Psoas muscle (tissue), 7 donors: ENCODE measurements at regions not wholly inside any gene's neighbourhood (a gene's known extent, or its start where the extent isn't known, plus 50 kb on each side); places are given as distances from the start of the nearest gene placed in this dataset.

Experiments used
- ATAC-seq, 4 donors: fragments of 200-7000 bp; cut with Tn5 transposase; one replicate each; pipeline ENCODE4 v1.9.1; 2020; ENCODE audit warnings: moderate library complexity in 3 of 4, mild to moderate bottlenecking in 2 of 4
- DNase-seq, 2 donors: peaks; one replicate each; pipeline ENCODE4 v3.0.0-alpha.2; 2020
- H3K27ac ChIP-seq: fragments of 200-600 bp; one replicate; pipeline ENCODE4 v1.8.0; 2022
- H3K27me3 ChIP-seq, 3 donors: fragments of 200-600 bp in 1 of 3; one replicate each; pipeline versions ENCODE4 v1.6.1 to v1.8.0; 2013 to 2022; ENCODE audit warnings: low read length in 2 of 3, mild to moderate bottlenecking in 2 of 3, moderate library complexity in 1 of 3; ENCODE audit not compliant: insufficient read depth in 3 of 3
- H3K36me3 ChIP-seq, 2 donors: fragments of 200-600 bp in 1 of 2; one replicate each; pipeline versions ENCODE4 v1.6.1 to v1.8.0; 2013 to 2022; ENCODE audit warnings: low read depth in 1 of 2, mild to moderate bottlenecking in 1 of 2, moderate library complexity in 1 of 2; ENCODE audit not compliant: insufficient read depth in 1 of 2
- H3K4me1 ChIP-seq: fragments of 200-600 bp; one replicate; pipeline ENCODE4 v1.8.0; 2022
- H3K4me3 ChIP-seq: fragments of 200-600 bp; one replicate; pipeline ENCODE4 v1.8.0; 2022; ENCODE audit warnings: mild to moderate bottlenecking
- H3K9me3 ChIP-seq: fragments of 200-600 bp; one replicate; pipeline ENCODE4 v1.8.0; 2022
- CTCF ChIP-seq: fragments of 200-600 bp; IDR thresholded peaks from one replicate; pipeline ENCODE4 v1.8.0; 2022; ENCODE audit warnings: antibody characterized with exemption
- WGBS, 3 donors: extraction: QIAGEN DNeasy Blood & Tissue Kit; methylation state at CpG; one replicate each; pipeline versions ENCODE4 v1.1.6 to v1.1.7; 2013; 5-methylcytosine and 5-hydroxymethylcytosine counted together
- intact Hi-C, 2 donors: fragments of 100-400 bp; cut with DNase I; formaldehyde crosslinking; loops; one replicate each; pipeline versions ENCODE4 v1.11.0 to v1.14.2; 2022
- donor health status: healthy with polysubstance abuse.
- donor health status: DM: no; HTN: no; CAD: no; lungs with moderate emphysema.
- donor health status: Bipolar disorder and iron deficiency.
- donor health status: healthy.
- donor health status: DM: yes; HTN: yes; CAD: no.
- donor health status: DM: no; HTN: no; CAD: no.
- donor health status: DM: yes; HTN: yes; CAD: no.

- Histone ChIP-seq H3K9me3 (peaks cover 16% of the 10 kb centered on the region), H3K4me1 (no peaks in the 10 kb centered on the region), H3K4me3 (no peak overlapping the region), H3K27ac (no peak overlapping the region), H3K27me3 (peaks cover 0 to 22% (median 5%) of the 10 kb centered on the region in 3 donors), H3K36me3 (no peaks in the 10 kb centered on the region)
- no peak for TF ChIP-seq CTCF
- ATAC-seq, result no peak
- 33 to 46% (median 40%) methylated on average over 8 of the region's 8 CpGs for WGBS, 3 donors
- no peak for DNase-seq
- intact Hi-C loops, result no loop called here
These were observed 163.3 kb upstream of the LHX5 start for GRCh38 chr12:113634982-113635381.

- ATAC-seq (no peak), DNase-seq (no peak)
- Histone ChIP-seq H3K36me3 (no peaks in the 10 kb centered on the region), H3K4me1 (no peaks in the 10 kb centered on the region), H3K4me3 (no peak overlapping the region), H3K27ac (no peak overlapping the region), H3K27me3 (peaks cover 0 to 20% (median 5%) of the 10 kb centered on the region in 3 donors), H3K9me3 (peaks cover 16% of the 10 kb centered on the region)
- WGBS, 3 donors, result 32 to 38% (median 32%) methylated on average over 6 of the region's 6 CpGs
- intact Hi-C loops, result no loop called here
- TF ChIP-seq CTCF, result no peak
These were observed 162.8 kb upstream of the LHX5 start for GRCh38 chr12:113634474-113634873.

- Histone ChIP-seq H3K27ac (no peak overlapping the region), H3K36me3 (no peaks in the 10 kb centered on the region), H3K4me1 (no peaks in the 10 kb centered on the region), H3K27me3 (peaks cover 3 to 13% (median 5%) of the 10 kb centered on the region in 3 donors), H3K9me3 (peaks cover 16% of the 10 kb centered on the region), H3K4me3 (no peak overlapping the region)
- TF ChIP-seq CTCF, result no peak
- no peak for DNase-seq
- intact Hi-C loops, result no loop called here
- ATAC-seq, result no peak
These were observed 162.1 kb upstream of the LHX5 start for GRCh38 chr12:113633678-113634332.

GRCh38 chr12:113630625-113631024 is 159.0 kb upstream of the LHX5 start:
- no peak for ATAC-seq
- Histone ChIP-seq H3K27ac (no peak overlapping the region), H3K27me3 (peaks cover 0 to 3% (median 1%) of the 10 kb centered on the region in 3 donors), H3K9me3 (peaks cover 23% of the 10 kb centered on the region), H3K4me3 (no peak overlapping the region), H3K4me1 (no peaks in the 10 kb centered on the region), H3K36me3 (no peaks in the 10 kb centered on the region)
- no peak for DNase-seq
- no peak for TF ChIP-seq CTCF
- intact Hi-C loops, result no loop called here

- Histone ChIP-seq H3K27ac (no peak overlapping the region), H3K27me3 (peaks cover 0 to 4% (median 3%) of the 10 kb centered on the region in 3 donors), H3K36me3 (no peaks in the 10 kb centered on the region), H3K4me1 (no peaks in the 10 kb centered on the region), H3K4me3 (no peak overlapping the region), H3K9me3 (peaks cover 17% of the 10 kb centered on the region)
- DNase-seq (no peak), ATAC-seq (no peak)
- no peak for TF ChIP-seq CTCF
- WGBS, 3 donors, result 76 to 78% (median 77%) methylated on average over 2 of the region's 2 CpGs
- intact Hi-C loops, result no loop called here
These were observed 153.8 kb upstream of the LHX5 start for GRCh38 chr12:113625499-113625898.
